ENCODE measurements at regions not wholly inside any gene's neighbourhood (a gene's known extent, or its start where the extent isn't known, plus 50 kb on each side); places are given as distances from the start of the nearest gene placed in this dataset.
A peak's percentile ranks its signal among the peaks of the same experiment; 100 is the strongest.
"Not testable (repeated sequence)": the region's sequence is repeated elsewhere in the genome, so short reads cannot be mapped to it uniquely, and the experiment has no call there.

GRCh38 chr3:185306286-185306685 is 52.4 kb upstream of the EHHADH start:
- not testable (repeated sequence) for DNase-seq

- DNase-seq: no peak
These were observed 53.0 kb upstream of the EHHADH start for GRCh38 chr3:185306847-185307246.

DNA sequence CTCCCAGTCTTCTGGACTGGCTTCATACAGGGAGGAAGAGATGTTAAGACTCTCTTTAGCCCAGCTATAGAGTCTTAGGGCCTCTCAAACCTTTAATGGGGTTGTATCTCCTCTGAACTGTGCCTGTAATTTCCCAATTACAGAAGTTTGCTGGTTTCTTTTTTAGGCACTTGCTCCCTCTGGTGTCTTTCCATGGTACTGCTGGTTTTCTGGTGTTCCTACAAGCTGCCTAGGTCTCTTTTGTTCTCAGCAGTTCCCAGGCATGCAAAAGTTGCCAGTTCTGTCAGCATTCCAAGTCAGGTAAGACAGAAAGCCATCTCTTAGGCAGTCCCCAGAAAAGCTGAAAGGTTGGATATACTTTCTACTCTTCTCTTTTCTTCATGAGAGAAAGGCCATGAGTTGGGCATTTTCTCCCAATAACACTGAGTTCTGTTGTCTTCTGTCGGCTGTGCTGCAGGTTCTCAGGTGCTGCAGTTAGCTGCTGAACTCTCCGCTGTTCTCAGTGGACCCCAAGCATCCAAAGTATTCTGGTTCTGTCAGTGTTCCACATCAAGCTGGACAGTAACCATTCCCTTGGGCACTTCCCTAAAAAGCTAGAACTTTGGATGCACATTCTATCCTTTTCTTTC is 54.4 kb upstream of the EHHADH start:
- peak; percentile 76 for DNase-seq

DNA sequence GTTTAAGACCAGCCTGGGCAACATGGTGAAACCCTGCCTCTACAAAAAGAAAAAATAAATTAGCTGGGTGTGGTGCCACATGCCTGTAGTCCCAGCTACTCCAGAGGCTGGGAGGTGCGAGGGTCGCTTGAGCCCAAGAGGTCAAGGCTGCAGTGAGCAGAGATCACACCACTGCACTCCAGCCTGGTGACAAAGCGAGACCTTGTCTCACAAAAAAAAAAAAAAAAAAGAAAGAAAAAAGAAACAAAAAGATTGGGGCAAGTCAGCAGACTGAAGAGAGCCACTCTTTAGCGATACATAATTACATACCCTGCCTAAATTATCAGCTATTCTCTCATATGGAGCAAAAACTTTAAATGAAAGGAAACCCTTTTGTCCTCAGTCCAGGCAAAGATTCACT is 53.6 kb upstream of the MAP3K13 start:
- DNase-seq: no peak

GRCh38 chr3:185309795-185310194 is 53.1 kb upstream of the MAP3K13 start:
- DNase-seq: no peak

DNA sequence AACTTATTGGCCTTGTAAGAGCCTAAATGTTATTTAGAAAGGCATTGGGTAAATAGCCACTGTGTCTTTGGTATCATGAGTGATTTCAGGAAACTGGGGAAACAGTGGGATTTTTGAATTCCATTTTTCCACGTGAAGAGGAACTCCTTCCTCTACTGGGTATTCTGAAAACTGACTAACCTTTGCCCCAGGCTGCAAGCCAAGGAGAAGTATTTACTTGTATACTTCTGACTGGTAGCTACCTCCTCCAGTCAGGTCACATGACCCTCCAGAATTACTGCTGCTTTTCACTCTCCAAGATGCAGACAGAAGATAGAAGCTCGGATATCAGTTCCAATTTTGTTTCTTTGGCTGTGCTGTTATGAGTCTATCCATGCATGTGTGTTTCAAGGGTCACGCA is 50.9 kb upstream of the MAP3K13 start:
- no peak for DNase-seq
